CD4-positive, alpha-beta memory T cell (primary cell): ENCODE measurements at regions not wholly inside any gene's neighbourhood (a gene's known extent, or its start where the extent isn't known, plus 50 kb on each side); places are given as distances from the start of the nearest gene placed in this dataset.

Experiments used
- CTCF ChIA-PET: fragments of 350-600 bp; sonication (Branson Sonifier 250); formaldehyde crosslinking; loops from one replicate; lab custom pipeline; 2021; ENCODE audit warnings: inconsistent platforms; ENCODE audit not compliant: partially characterized antibody; lab: Charles Lee
- POLR2A ChIA-PET: fragments of 350-600 bp; sonication (Branson Sonifier 250); formaldehyde crosslinking; loops from one replicate; lab custom pipeline; 2021; ENCODE audit not compliant: partially characterized antibody; lab: Charles Lee
- DNase-seq, 5 donors: peaks; one replicate each; pipeline versions ENCODE4 v3.0.0 to v3.0.0-alpha.2; 2020 to 2022; ENCODE audit warnings: mixed read lengths in 1 of 5
- H3K27ac ChIP-seq: one replicate; pipeline ENCODE4 v1.7.0; 2013; ENCODE audit warnings: low read depth, low read length
- H3K27me3 ChIP-seq: 2 replicates; pipeline ENCODE4 v1.7.0; 2013; ENCODE audit warnings: mild to moderate bottlenecking, low read length, moderate library complexity; ENCODE audit not compliant: insufficient read depth
- H3K36me3 ChIP-seq: 2 replicates; pipeline ENCODE4 v1.7.0; 2013; ENCODE audit warnings: mild to moderate bottlenecking, low read length, moderate library complexity; ENCODE audit not compliant: insufficient read depth
- H3K4me1 ChIP-seq: 2 replicates; pipeline ENCODE4 v1.7.0; 2013; ENCODE audit warnings: mild to moderate bottlenecking, low read length, moderate library complexity; ENCODE audit not compliant: insufficient read depth
- H3K4me3 ChIP-seq, 2 donors: one replicate each; pipeline ENCODE4 v1.7.0; 2013; ENCODE audit warnings: low read length in 2 of 2, mild to moderate bottlenecking in 1 of 2
- H3K9me3 ChIP-seq, 2 donors: one replicate each; pipeline ENCODE4 v1.7.0; 2013; ENCODE audit warnings: low read length in 2 of 2, control low read depth in 1 of 2; ENCODE audit not compliant: control insufficient read depth in 1 of 2
- H3K27ac Mint-ChIP-seq, 7 donors: one replicate each; pipeline ENCODE4 v1.8.0; 2020 to 2021; ENCODE audit warnings: mixed read lengths in 7 of 7, mild to moderate bottlenecking in 6 of 7, inconsistent platforms in 3 of 7, moderate library complexity in 3 of 7
- H3K27me3 Mint-ChIP-seq, 2 donors: one replicate each; pipeline ENCODE4 v1.8.0; 2020 to 2021; ENCODE audit warnings: mixed read lengths in 2 of 2
- H3K36me3 Mint-ChIP-seq, 2 donors: one replicate each; pipeline ENCODE4 v1.8.0; 2020 to 2021; ENCODE audit warnings: mixed read lengths in 2 of 2, inconsistent platforms in 1 of 2, mild to moderate bottlenecking in 1 of 2
- H3K4me1 Mint-ChIP-seq, 4 donors: one replicate each; pipeline ENCODE4 v1.8.0; 2020 to 2021; ENCODE audit warnings: mixed read lengths in 4 of 4, mild to moderate bottlenecking in 1 of 4
- H3K4me3 Mint-ChIP-seq, 8 donors: one replicate each; pipeline ENCODE4 v1.8.0; 2020 to 2021; ENCODE audit warnings: mixed read lengths in 8 of 8, mild to moderate bottlenecking in 7 of 8, moderate library complexity in 6 of 8, inconsistent platforms in 3 of 8
- H3K9me3 Mint-ChIP-seq, 8 donors: one replicate each; pipeline ENCODE4 v1.8.0; 2020 to 2021; ENCODE audit warnings: mixed read lengths in 8 of 8, mild to moderate bottlenecking in 5 of 8, inconsistent platforms in 3 of 8, moderate library complexity in 1 of 8
- intact Hi-C: fragments of 100-400 bp; cut with micrococcal nuclease; formaldehyde crosslinking; loops from one replicate; pipeline ENCODE4 v1.15.1; 2023

- no peaks in the 10 kb centered on the region for H3K4me1 ChIP-seq
- ChIA-PET CTCF (no interaction called here), POLR2A (no interaction called here)
- DNase-seq, result no peak
- H3K27me3 Mint-ChIP-seq, result no peaks in the 10 kb centered on the region
- H3K27me3 ChIP-seq, result no peaks in the 10 kb centered on the region
- no peaks in the 10 kb centered on the region for H3K36me3 Mint-ChIP-seq
- no peak overlapping the region for H3K27ac ChIP-seq
- no peak overlapping the region for H3K4me3 ChIP-seq
- intact Hi-C loops, result no loop called here
- H3K4me3 Mint-ChIP-seq, result no peak overlapping the region
- H3K4me1 Mint-ChIP-seq, result no peaks in the 10 kb centered on the region
- H3K36me3 ChIP-seq, result no peaks in the 10 kb centered on the region
- no peaks in the 10 kb centered on the region for H3K9me3 ChIP-seq
- no peak overlapping the region for H3K27ac Mint-ChIP-seq
- peaks cover 0 to 1% (median 0%) of the 10 kb centered on the region in 8 donors for H3K9me3 Mint-ChIP-seq
Observed at GRCh38 chr2:43073401-43073825, 153.0 kb downstream of the ZFP36L2 start.

DNA sequence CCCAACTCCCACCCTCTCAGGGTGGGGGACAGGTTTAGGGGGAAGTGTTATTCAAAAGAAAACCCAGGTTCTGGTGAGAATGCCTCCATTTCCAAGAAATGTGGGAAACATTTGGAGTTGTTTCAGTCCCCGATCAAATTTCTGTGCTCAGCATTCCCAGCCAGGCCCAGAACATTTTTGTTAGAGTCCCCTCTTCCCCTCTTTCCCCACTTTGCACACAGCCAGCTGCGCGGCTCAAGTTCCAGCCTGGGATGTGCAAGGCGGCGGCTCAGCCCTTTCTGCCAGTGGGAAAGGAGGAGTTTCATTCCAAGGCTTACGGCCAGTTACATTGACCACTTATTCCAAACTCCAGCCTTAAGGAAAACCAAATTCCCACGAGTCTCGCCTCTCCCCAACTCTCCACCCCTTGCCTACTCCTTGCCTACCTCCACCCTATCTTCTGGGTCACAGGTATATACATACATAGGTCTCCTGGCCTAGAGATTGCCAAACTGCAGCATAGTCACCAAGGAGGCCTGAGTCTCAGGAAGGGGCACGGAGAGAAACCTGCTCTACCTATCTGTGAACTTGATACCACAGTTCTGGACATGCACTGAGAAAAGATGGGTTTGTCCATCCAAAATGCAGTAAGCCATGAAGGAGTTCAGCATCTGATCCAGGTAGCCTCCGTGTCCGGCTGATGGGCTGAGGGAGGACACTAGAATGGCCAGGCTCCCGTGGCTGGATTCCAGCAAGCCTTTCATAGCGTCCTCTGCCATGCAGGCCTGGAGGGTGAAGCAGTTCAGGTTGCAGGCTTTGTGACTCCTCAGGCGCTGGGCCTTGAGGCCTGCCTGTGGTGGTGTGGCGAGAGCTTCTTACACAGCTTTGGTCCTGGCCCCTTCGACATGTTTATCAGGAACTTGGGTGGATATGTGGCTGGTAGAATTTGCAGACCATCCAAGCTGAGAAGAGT, 154.5 kb downstream of the ZFP36L2 start:
- Histone ChIP-seq H3K27me3 (no peaks in the 10 kb centered on the region), H3K36me3 (no peaks in the 10 kb centered on the region), H3K4me3 (no peak overlapping the region), H3K27ac (no peak overlapping the region), H3K9me3 (no peaks in the 10 kb centered on the region), H3K4me1 (no peaks in the 10 kb centered on the region)
- no peaks in the 10 kb centered on the region for H3K9me3 Mint-ChIP-seq
- CTCF ChIA-PET, result no interaction called here
- POLR2A ChIA-PET, result no interaction called here
- peak overlapping the region in 1 of 7 donors; percentile 29 for H3K27ac Mint-ChIP-seq
- intact Hi-C loops, result no loop called here
- no peak for DNase-seq
- no peak overlapping the region for H3K4me3 Mint-ChIP-seq
- peaks cover 0 to 1% of the 10 kb centered on the region in 2 donors for H3K27me3 Mint-ChIP-seq
- H3K4me1 Mint-ChIP-seq, result no peaks in the 10 kb centered on the region
- no peaks in the 10 kb centered on the region for H3K36me3 Mint-ChIP-seq

DNA sequence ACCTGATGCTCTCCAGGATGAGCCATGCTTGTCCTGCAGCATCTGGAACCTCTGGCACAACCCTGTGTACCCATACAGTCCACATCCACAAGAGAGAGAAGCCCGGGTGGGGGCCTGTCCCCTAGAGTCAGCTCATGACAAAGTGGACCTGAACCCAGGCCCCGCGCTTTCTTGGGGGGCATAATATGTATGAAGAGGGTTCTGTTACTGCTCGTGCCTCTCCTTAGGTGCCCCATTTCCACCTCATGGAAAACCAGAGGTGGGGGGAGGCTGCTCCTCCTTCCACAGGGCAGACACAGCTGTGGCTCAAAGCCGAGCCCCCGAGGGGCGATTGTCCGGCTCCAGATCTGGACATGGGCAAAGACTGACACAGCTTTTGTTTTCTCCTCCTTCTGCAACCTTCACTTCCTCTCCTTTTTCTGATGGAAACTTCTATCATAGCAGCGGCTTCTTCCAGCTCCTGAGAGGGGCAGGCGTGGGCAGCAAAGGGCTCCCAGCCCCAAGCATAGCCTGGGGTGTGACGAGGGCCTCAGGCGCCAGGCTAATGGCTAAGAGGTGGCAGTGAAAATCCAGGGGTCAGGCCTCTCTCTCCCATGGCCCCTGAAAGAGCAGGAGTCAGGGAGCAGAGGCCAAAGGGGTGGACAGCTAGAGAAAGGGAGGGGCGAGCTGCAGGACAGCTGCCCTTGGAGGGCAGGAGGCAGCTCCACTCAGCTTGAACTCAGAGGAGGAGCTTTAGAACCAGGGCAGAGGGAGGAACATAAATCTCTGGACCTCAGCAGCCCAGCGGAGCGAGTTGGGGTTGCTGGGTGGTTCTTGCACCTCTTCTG, 155.5 kb downstream of the ZFP36L2 start:
- CTCF ChIA-PET, result no interaction called here
- intact Hi-C loops, result no loop called here
- Histone ChIP-seq H3K4me3 (no peak overlapping the region), H3K4me1 (no peaks in the 10 kb centered on the region), H3K9me3 (no peaks in the 10 kb centered on the region), H3K27me3 (no peaks in the 10 kb centered on the region), H3K36me3 (no peaks in the 10 kb centered on the region), H3K27ac (no peak overlapping the region)
- Mint-ChIP-seq H3K27ac (no peak overlapping the region), H3K9me3 (no peaks in the 10 kb centered on the region), H3K4me1 (no peaks in the 10 kb centered on the region), H3K27me3 (peaks cover 0 to 1% of the 10 kb centered on the region in 2 donors), H3K36me3 (no peaks in the 10 kb centered on the region), H3K4me3 (no peak overlapping the region)
- POLR2A ChIA-PET, result no interaction called here
- no peak for DNase-seq

- DNase-seq, result no peak
- Mint-ChIP-seq H3K36me3 (no peaks in the 10 kb centered on the region), H3K27ac (peak overlapping the region in 1 of 7 donors; percentile 59), H3K4me3 (no peak overlapping the region), H3K9me3 (no peaks in the 10 kb centered on the region), H3K4me1 (no peaks in the 10 kb centered on the region), H3K27me3 (peaks cover 0 to 1% of the 10 kb centered on the region in 2 donors)
- no peaks in the 10 kb centered on the region for H3K9me3 ChIP-seq
- intact Hi-C loops, result no loop called here
- CTCF ChIA-PET, result no interaction called here
- H3K4me3 ChIP-seq, result no peak overlapping the region
- no peaks in the 10 kb centered on the region for H3K27me3 ChIP-seq
- no peak overlapping the region for H3K27ac ChIP-seq
- POLR2A ChIA-PET, result no interaction called here
- H3K36me3 ChIP-seq, result no peaks in the 10 kb centered on the region
- no peaks in the 10 kb centered on the region for H3K4me1 ChIP-seq
Observed at GRCh38 chr2:43070030-43070429, 156.4 kb downstream of the ZFP36L2 start.

- no peaks in the 10 kb centered on the region for H3K4me1 ChIP-seq
- Mint-ChIP-seq H3K9me3 (no peaks in the 10 kb centered on the region), H3K27me3 (peaks cover 0 to 1% of the 10 kb centered on the region in 2 donors), H3K27ac (no peak overlapping the region), H3K36me3 (no peaks in the 10 kb centered on the region), H3K4me1 (peaks cover 0 to 2% (median 0%) of the 10 kb centered on the region in 4 donors), H3K4me3 (no peak overlapping the region)
- intact Hi-C loops, result no loop called here
- H3K27me3 ChIP-seq, result no peaks in the 10 kb centered on the region
- no peaks in the 10 kb centered on the region for H3K9me3 ChIP-seq
- CTCF ChIA-PET, result no interaction called here
- DNase-seq, result no peak
- no peaks in the 10 kb centered on the region for H3K36me3 ChIP-seq
- H3K27ac ChIP-seq, result no peak overlapping the region
- no peak overlapping the region for H3K4me3 ChIP-seq
- POLR2A ChIA-PET, result interaction anchor here (0.9 kb wide), 1 partner anchor 420 kb away, joined by 3 read pairs; no protein-coding TSS in a partner anchor
Observed at GRCh38 chr2:43068631-43069517, 157.5 kb downstream of the ZFP36L2 start.

DNA sequence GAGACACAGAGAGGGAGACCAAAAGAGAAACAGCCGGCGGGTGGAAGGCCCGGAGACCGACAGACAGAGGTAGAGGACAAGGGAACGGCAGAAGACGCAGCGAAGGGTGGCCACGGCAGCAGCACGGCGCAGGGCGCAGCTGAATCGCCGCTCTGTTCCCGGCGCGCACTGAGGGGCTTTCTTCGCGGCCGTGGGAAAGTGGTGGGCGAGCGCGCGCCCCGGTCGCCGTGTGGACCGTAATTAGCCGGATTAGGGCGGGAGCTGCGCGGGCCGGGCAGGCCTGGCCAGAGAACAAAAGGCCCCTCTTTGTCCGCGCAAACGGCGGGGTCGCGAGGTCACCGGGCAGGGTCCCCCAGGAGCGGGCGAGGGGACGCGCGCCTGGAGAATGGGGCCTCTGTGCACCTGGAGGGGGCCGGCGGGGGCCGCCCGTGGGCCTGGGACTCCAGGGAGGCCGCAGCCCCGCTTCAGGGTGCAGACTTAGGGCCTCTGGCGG, 158.3 kb downstream of the ZFP36L2 start:
- Histone ChIP-seq H3K27me3 (no peaks in the 10 kb centered on the region), H3K9me3 (no peaks in the 10 kb centered on the region), H3K4me1 (no peaks in the 10 kb centered on the region), H3K36me3 (no peaks in the 10 kb centered on the region), H3K4me3 (no peak overlapping the region), H3K27ac (no peak overlapping the region)
- no peak overlapping the region for H3K27ac Mint-ChIP-seq
- peaks cover 0 to 2% (median 0%) of the 10 kb centered on the region in 4 donors for H3K4me1 Mint-ChIP-seq
- intact Hi-C loops, result no loop called here
- H3K9me3 Mint-ChIP-seq, result no peaks in the 10 kb centered on the region
- no peak for DNase-seq
- ChIA-PET CTCF (no interaction called here), POLR2A (interaction anchor here (0.9 kb wide), 1 partner anchor 421 kb away, joined by 3 read pairs; no protein-coding TSS in a partner anchor)
- no peak overlapping the region for H3K4me3 Mint-ChIP-seq
- H3K36me3 Mint-ChIP-seq, result no peaks in the 10 kb centered on the region
- H3K27me3 Mint-ChIP-seq, result peaks cover 0 to 1% of the 10 kb centered on the region in 2 donors
